ENCODE measurements at regions not wholly inside any gene's neighbourhood (a gene's known extent, or its start where the extent isn't known, plus 50 kb on each side); places are given as distances from the start of the nearest gene placed in this dataset.

GRCh38 chr4:182067828-182068227 is 175.4 kb upstream of the TENM3 start:
- Mint-ChIP-seq H3K4me3 (no peak overlapping the region), H3K27me3 (ENCODE audit: low read depth in 3 of 3) (peaks cover 0 to 3% (median 0%) of the 10 kb centered on the region in 3 donors), H3K27ac (no peak overlapping the region), H3K9me3 (peaks cover 0 to 15% (median 8%) of the 10 kb centered on the region in 6 donors), H3K36me3 (peaks cover 0 to 4% (median 0%) of the 10 kb centered on the region in 3 donors), H3K4me1 (no peaks in the 10 kb centered on the region)
- no peak for DNase-seq

GRCh38 chr4:182068920-182069319 is 174.3 kb upstream of the TENM3 start:
- no peaks in the 10 kb centered on the region for H3K36me3 Mint-ChIP-seq

GRCh38 chr4:182073278-182073677 is 169.9 kb upstream of the TENM3 start:
- DNase-seq = no peak
- peaks cover 0 to 3% (median 0%) of the 10 kb centered on the region in 3 donors for H3K27me3 Mint-ChIP-seq (ENCODE audit: low read depth in 3 of 3)
- no peak overlapping the region for H3K27ac Mint-ChIP-seq
- no peaks in the 10 kb centered on the region for H3K4me1 Mint-ChIP-seq
- H3K4me3 Mint-ChIP-seq = no peak overlapping the region
- peaks cover 5 to 22% (median 12%) of the 10 kb centered on the region in 6 donors for H3K9me3 Mint-ChIP-seq
- H3K36me3 Mint-ChIP-seq = no peaks in the 10 kb centered on the region

More at GRCh38 chr4:182068920-182069319, 174.3 kb upstream of the TENM3 start:
- H3K4me1 Mint-ChIP-seq = no peaks in the 10 kb centered on the region
- no peak for DNase-seq
- H3K4me3 Mint-ChIP-seq = no peak overlapping the region
- no peak overlapping the region for H3K27ac Mint-ChIP-seq
- H3K27me3 Mint-ChIP-seq (ENCODE audit: low read depth in 3 of 3) = peaks cover 0 to 3% (median 0%) of the 10 kb centered on the region in 3 donors
- H3K9me3 Mint-ChIP-seq = peaks cover 0 to 11% (median 7%) of the 10 kb centered on the region in 6 donors

GRCh38 chr4:182074139-182074538 is 169.1 kb upstream of the TENM3 start:
- Mint-ChIP-seq H3K9me3 (peaks cover 5 to 27% (median 13%) of the 10 kb centered on the region in 6 donors), H3K36me3 (no peaks in the 10 kb centered on the region), H3K4me1 (no peaks in the 10 kb centered on the region), H3K27ac (no peak overlapping the region), H3K4me3 (no peak overlapping the region), H3K27me3 (ENCODE audit: low read depth in 3 of 3) (peaks cover 0 to 3% (median 2%) of the 10 kb centered on the region in 3 donors)
- no peak for DNase-seq

GRCh38 chr4:182074810-182075209 is 168.4 kb upstream of the TENM3 start:
- Mint-ChIP-seq H3K4me3 (no peak overlapping the region), H3K27ac (no peak overlapping the region), H3K36me3 (no peaks in the 10 kb centered on the region), H3K9me3 (peaks cover 5 to 27% (median 12%) of the 10 kb centered on the region in 6 donors), H3K4me1 (no peaks in the 10 kb centered on the region), H3K27me3 (ENCODE audit: low read depth in 3 of 3) (peaks cover 0 to 2% (median 1%) of the 10 kb centered on the region in 3 donors)
- no peak for DNase-seq

GRCh38 chr4:182082910-182083309 is 160.3 kb upstream of the TENM3 start:
- Mint-ChIP-seq H3K9me3 (peaks cover 0 to 12% (median 3%) of the 10 kb centered on the region in 6 donors), H3K4me1 (no peaks in the 10 kb centered on the region), H3K27me3 (ENCODE audit: low read depth in 3 of 3) (peaks cover 0 to 3% (median 2%) of the 10 kb centered on the region in 3 donors), H3K4me3 (no peak overlapping the region), H3K27ac (no peak overlapping the region), H3K36me3 (no peaks in the 10 kb centered on the region)
- no peak for DNase-seq

GRCh38 chr4:182083671-182084410 is 159.4 kb upstream of the TENM3 start:
- H3K9me3 Mint-ChIP-seq = peaks cover 0 to 8% (median 2%) of the 10 kb centered on the region in 6 donors
- no peaks in the 10 kb centered on the region for H3K4me1 Mint-ChIP-seq
- H3K27ac Mint-ChIP-seq = no peak overlapping the region
- H3K36me3 Mint-ChIP-seq = no peaks in the 10 kb centered on the region
- DNase-seq = no peak
- no peak overlapping the region for H3K4me3 Mint-ChIP-seq
- H3K27me3 Mint-ChIP-seq (ENCODE audit: low read depth in 3 of 3) = peaks cover 0 to 3% (median 2%) of the 10 kb centered on the region in 3 donors

- DNase-seq = no peak
- H3K4me1 Mint-ChIP-seq = no peaks in the 10 kb centered on the region
- H3K27ac Mint-ChIP-seq = no peak overlapping the region
- H3K4me3 Mint-ChIP-seq = no peak overlapping the region
- H3K36me3 Mint-ChIP-seq = no peaks in the 10 kb centered on the region
- peaks cover 0 to 2% (median 1%) of the 10 kb centered on the region in 3 donors for H3K27me3 Mint-ChIP-seq (ENCODE audit: low read depth in 3 of 3)
- H3K9me3 Mint-ChIP-seq = peaks cover 0 to 7% (median 1%) of the 10 kb centered on the region in 6 donors
Measured at GRCh38 chr4:182085051-182085480, 158.1 kb upstream of the TENM3 start.

- Mint-ChIP-seq H3K27me3 (ENCODE audit: low read depth in 3 of 3) (peaks cover 1 to 2% (median 2%) of the 10 kb centered on the region in 3 donors), H3K27ac (no peak overlapping the region), H3K36me3 (no peaks in the 10 kb centered on the region), H3K4me3 (no peak overlapping the region), H3K9me3 (peaks cover 0 to 7% (median 3%) of the 10 kb centered on the region in 6 donors), H3K4me1 (no peaks in the 10 kb centered on the region)
- DNase-seq = no peak
Measured at GRCh38 chr4:182089326-182089725, 153.9 kb upstream of the TENM3 start.

GRCh38 chr4:182090186-182090585 is 153.0 kb upstream of the TENM3 start:
- H3K27me3 Mint-ChIP-seq (ENCODE audit: low read depth in 3 of 3) = peaks cover 1 to 2% (median 2%) of the 10 kb centered on the region in 3 donors
- H3K9me3 Mint-ChIP-seq = peaks cover 0 to 7% (median 5%) of the 10 kb centered on the region in 6 donors
- DNase-seq = no peak
- no peak overlapping the region for H3K4me3 Mint-ChIP-seq
- no peaks in the 10 kb centered on the region for H3K4me1 Mint-ChIP-seq
- H3K36me3 Mint-ChIP-seq = peaks cover 0 to 3% (median 0%) of the 10 kb centered on the region in 3 donors
- H3K27ac Mint-ChIP-seq = no peak overlapping the region

- H3K27ac Mint-ChIP-seq = no peak overlapping the region
- peaks cover 1 to 2% (median 2%) of the 10 kb centered on the region in 3 donors for H3K27me3 Mint-ChIP-seq (ENCODE audit: low read depth in 3 of 3)
- no peaks in the 10 kb centered on the region for H3K4me1 Mint-ChIP-seq
- H3K36me3 Mint-ChIP-seq = peaks cover 0 to 3% (median 0%) of the 10 kb centered on the region in 3 donors
- H3K4me3 Mint-ChIP-seq = no peak overlapping the region
- DNase-seq = no peak
- H3K9me3 Mint-ChIP-seq = peaks cover 0 to 13% (median 3%) of the 10 kb centered on the region in 6 donors
Measured at GRCh38 chr4:182091128-182091527, 152.1 kb upstream of the TENM3 start.

- Mint-ChIP-seq H3K36me3 (peaks cover 0 to 3% (median 0%) of the 10 kb centered on the region in 3 donors), H3K27me3 (ENCODE audit: low read depth in 3 of 3) (peaks cover 0 to 3% (median 2%) of the 10 kb centered on the region in 3 donors), H3K27ac (no peak overlapping the region), H3K4me1 (no peaks in the 10 kb centered on the region), H3K9me3 (peaks cover 0 to 12% (median 3%) of the 10 kb centered on the region in 6 donors), H3K4me3 (no peak overlapping the region)
- no peak for DNase-seq
Measured at GRCh38 chr4:182093431-182093831, 149.8 kb upstream of the TENM3 start.

GRCh38 chr4:182093935-182094334 is 149.3 kb upstream of the TENM3 start:
- Mint-ChIP-seq H3K9me3 (peaks cover 0 to 14% (median 3%) of the 10 kb centered on the region in 6 donors), H3K27me3 (ENCODE audit: low read depth in 3 of 3) (peaks cover 0 to 2% (median 2%) of the 10 kb centered on the region in 3 donors), H3K4me3 (no peak overlapping the region), H3K36me3 (peaks cover 0 to 3% (median 0%) of the 10 kb centered on the region in 3 donors), H3K27ac (no peak overlapping the region), H3K4me1 (no peaks in the 10 kb centered on the region)
- no peak for DNase-seq

- Mint-ChIP-seq H3K36me3 (no peaks in the 10 kb centered on the region), H3K27ac (no peak overlapping the region), H3K9me3 (peaks cover 0 to 9% (median under 1%) of the 10 kb centered on the region in 6 donors), H3K4me3 (no peak overlapping the region), H3K4me1 (no peaks in the 10 kb centered on the region), H3K27me3 (ENCODE audit: low read depth in 3 of 3) (peaks cover 0 to 1% (median 0%) of the 10 kb centered on the region in 3 donors)
- no peak for DNase-seq
Measured at GRCh38 chr4:182101618-182102017, 141.6 kb upstream of the TENM3 start.

All from immature natural killer cell (primary cell).